ENCODE measurements at regions not wholly inside any gene's neighbourhood (a gene's known extent, or its start where the extent isn't known, plus 50 kb on each side); places are given as distances from the start of the nearest gene placed in this dataset.

GRCh38 chr7:135843214-135843613 is 94.6 kb upstream of the FAM180A start:
- TF ChIP-seq POLR2A (IDR thresholded peaks at IDR 0.05) (no peak), CTCF (IDR thresholded peaks at IDR 0.05) (no peak)
- WGBS, 2 donors, result 76 to 78% methylated on average over 4 of the region's 4 CpGs
- Histone ChIP-seq H3K36me3 (replicated peaks in 1 of 2; ENCODE audit: insufficient read depth in 1 of 2, low read depth in 2 of 2) (no peaks in the 10 kb centered on the region), H3K9me3 (no peaks in the 10 kb centered on the region), H3K4me1 (no peaks in the 10 kb centered on the region), H3K4me3 (no peak overlapping the region), H3K27me3 (no peaks in the 10 kb centered on the region), H3K27ac (no peak overlapping the region)
- no peak for ATAC-seq
- DNase-seq, result no peak
- intact Hi-C loops (cut with DNase I), result no loop called here

GRCh38 chr7:135842446-135843179 is 94.0 kb upstream of the FAM180A start:
- Histone ChIP-seq H3K9me3 (no peaks in the 10 kb centered on the region), H3K36me3 (replicated peaks in 1 of 2; ENCODE audit: insufficient read depth in 1 of 2, low read depth in 2 of 2) (no peaks in the 10 kb centered on the region), H3K27ac (no peak overlapping the region), H3K27me3 (no peaks in the 10 kb centered on the region), H3K4me3 (no peak overlapping the region), H3K4me1 (no peaks in the 10 kb centered on the region)
- intact Hi-C loops (cut with DNase I), result no loop called here
- TF ChIP-seq POLR2A (IDR thresholded peaks at IDR 0.05), result no peak
- TF ChIP-seq CTCF (IDR thresholded peaks at IDR 0.05), result no peak
- no peak for ATAC-seq
- no peak for DNase-seq
- WGBS, 2 donors, result 54 to 73% methylated on average over 2 of the region's 2 CpGs

GRCh38 chr7:135840591-135840990 is 92.0 kb upstream of the FAM180A start:
- Histone ChIP-seq H3K9me3 (no peaks in the 10 kb centered on the region), H3K36me3 (replicated peaks in 1 of 2; ENCODE audit: insufficient read depth in 1 of 2, low read depth in 2 of 2) (no peaks in the 10 kb centered on the region), H3K27ac (no peak overlapping the region), H3K4me3 (no peak overlapping the region), H3K27me3 (no peaks in the 10 kb centered on the region), H3K4me1 (no peaks in the 10 kb centered on the region)
- TF ChIP-seq POLR2A (IDR thresholded peaks at IDR 0.05), result no peak
- no peak for TF ChIP-seq CTCF (IDR thresholded peaks at IDR 0.05)
- ATAC-seq (no peak), DNase-seq (no peak)
- intact Hi-C loops (cut with DNase I), result no loop called here

- Histone ChIP-seq H3K27ac (no peak overlapping the region), H3K9me3 (no peaks in the 10 kb centered on the region), H3K27me3 (no peaks in the 10 kb centered on the region), H3K4me3 (no peak overlapping the region), H3K36me3 (replicated peaks in 1 of 2; ENCODE audit: insufficient read depth in 1 of 2, low read depth in 2 of 2) (no peaks in the 10 kb centered on the region), H3K4me1 (no peaks in the 10 kb centered on the region)
- intact Hi-C loops (cut with DNase I), result no loop called here
- ATAC-seq, result no peak
- no peak for DNase-seq
- TF ChIP-seq POLR2A (IDR thresholded peaks at IDR 0.05) (no peak), CTCF (IDR thresholded peaks at IDR 0.05) (no peak)
- WGBS, 2 donors, result 34 to 40% methylated on average over 2 of the region's 2 CpGs
Measured at GRCh38 chr7:135837675-135838074, 89.1 kb upstream of the FAM180A start.

GRCh38 chr7:135834266-135834665 is 85.7 kb upstream of the FAM180A start:
- H3K4me1 ChIP-seq, result no peaks in the 10 kb centered on the region
- intact Hi-C loops (cut with DNase I), result no loop called here
- 38 to 40% methylated on average over 8 of the region's 8 CpGs for WGBS, 2 donors
- TF ChIP-seq CTCF (IDR thresholded peaks at IDR 0.05) (no peak), POLR2A (IDR thresholded peaks at IDR 0.05) (no peak)
- no peaks in the 10 kb centered on the region for H3K36me3 ChIP-seq (replicated peaks in 1 of 2; ENCODE audit: insufficient read depth in 1 of 2, low read depth in 2 of 2)
- no peaks in the 10 kb centered on the region for H3K27me3 ChIP-seq
- H3K27ac ChIP-seq, result no peak overlapping the region
- H3K4me3 ChIP-seq, result no peak overlapping the region
- no peaks in the 10 kb centered on the region for H3K9me3 ChIP-seq
- DNase-seq, result no peak
- ATAC-seq, result no peak

All from body of pancreas (tissue), 4 donors.